Fibroblast of skin of right biceps (primary cell): ENCODE measurements at regions not wholly inside any gene's neighbourhood (a gene's known extent, or its start where the extent isn't known, plus 50 kb on each side); places are given as distances from the start of the nearest gene placed in this dataset.
"Not testable (repeated sequence)": the region's sequence is repeated elsewhere in the genome, so short reads cannot be mapped to it uniquely, and the experiment has no call there.

Experiments
- DNase-seq: peaks from one replicate; pipeline ENCODE4 v3.0.0-alpha.2; 2013

DNA sequence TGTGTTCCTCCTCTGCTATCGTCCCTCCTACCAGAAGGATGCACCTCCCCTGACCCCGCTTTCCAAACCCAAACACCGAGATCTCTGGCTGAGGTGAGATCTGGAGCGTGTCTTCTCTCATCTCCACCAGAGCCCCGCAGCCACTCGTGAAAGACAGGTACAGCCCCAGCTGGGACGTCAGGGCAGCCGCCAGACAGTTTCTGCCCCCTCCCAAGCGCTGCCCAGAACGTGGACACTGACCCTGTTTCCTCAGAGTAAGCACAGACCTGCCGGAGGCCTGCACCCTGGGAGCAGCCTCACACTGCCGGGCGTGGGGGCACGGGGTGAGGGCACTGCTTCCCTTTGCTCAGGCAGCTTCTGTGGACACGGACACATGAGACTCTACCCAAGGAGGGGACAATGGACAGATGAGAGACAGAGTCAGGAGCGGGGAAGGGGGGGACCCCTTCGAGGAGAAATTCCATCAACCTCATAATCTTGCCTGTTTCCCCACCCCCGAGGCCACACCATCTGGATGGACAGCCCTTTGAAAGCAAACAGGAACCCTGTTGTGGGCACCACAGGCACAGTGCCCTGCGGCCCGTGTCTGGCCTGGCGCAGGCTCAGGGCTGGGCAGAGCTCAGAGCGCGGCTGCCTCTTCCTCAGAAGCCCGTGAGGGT, 210.6 kb downstream of the DLL1 start:
- DNase-seq: no peak

DNA sequence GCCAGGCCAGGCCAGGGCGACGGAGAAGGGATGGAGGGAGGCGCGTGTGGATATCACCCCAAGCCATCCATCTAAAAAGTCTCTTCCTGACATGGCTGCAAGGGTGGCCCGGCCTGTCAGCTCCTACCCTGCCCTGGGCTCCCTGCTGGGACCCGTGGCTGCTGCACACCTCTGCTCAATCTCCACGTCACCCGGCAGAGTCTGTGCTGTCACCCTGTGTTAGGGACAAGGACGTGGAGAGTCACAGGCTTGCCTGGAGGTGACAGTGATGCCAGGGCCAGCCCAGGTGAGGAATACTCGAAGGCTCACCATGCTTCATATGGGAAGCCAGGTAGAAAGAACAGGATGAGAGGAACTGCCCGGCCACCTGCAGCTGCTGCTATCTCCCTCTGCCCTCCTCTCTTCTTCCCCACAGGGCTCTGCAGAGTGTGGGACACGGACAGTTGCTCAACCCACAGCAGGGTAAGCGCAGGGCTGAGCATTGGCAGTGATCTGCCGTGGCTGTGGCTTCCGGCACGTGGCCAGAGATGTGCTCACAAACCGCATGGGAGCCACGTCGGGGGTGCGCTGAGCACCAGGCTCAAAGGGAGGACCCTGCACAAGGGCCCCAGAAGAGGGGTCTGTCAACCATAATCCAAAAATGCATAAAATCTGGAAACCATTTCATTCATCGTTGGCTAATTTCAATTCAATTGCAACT, 214.3 kb downstream of the DLL1 start:
- no peak for DNase-seq

DNA sequence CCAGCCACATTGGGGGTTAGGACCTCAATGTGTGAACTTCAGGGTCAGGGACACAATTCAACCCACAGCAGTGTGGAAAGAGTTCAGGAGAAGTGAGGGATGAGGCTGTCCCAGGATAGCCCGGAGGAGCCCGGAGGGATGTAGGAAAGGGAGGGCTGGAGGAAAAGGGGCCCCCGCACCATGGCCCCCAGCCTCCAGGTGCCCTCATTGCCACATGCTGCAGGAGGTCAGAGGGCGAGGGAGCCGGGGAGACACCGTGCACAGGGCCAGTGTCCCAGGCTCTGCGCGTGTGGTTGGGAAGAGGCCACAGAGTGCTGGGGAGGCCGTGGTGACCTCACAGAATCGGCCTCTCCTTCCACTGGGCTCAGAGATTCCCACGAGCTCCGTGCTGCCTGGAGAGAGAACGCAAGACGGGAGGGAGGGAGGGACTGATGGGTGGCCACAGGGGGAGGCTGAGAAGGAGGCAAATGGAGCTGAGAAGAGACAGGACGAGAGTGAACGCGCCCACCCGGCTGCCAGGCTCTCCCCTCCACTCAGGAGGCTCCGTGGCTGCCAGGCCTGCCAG, 215.1 kb downstream of the DLL1 start:
- no peak for DNase-seq

GRCh38 chr6:170074907-170075306, 216.0 kb downstream of the DLL1 start:
- DNase-seq: no peak

GRCh38 chr6:170074435-170074834, 216.4 kb downstream of the DLL1 start:
- no peak for DNase-seq

DNA sequence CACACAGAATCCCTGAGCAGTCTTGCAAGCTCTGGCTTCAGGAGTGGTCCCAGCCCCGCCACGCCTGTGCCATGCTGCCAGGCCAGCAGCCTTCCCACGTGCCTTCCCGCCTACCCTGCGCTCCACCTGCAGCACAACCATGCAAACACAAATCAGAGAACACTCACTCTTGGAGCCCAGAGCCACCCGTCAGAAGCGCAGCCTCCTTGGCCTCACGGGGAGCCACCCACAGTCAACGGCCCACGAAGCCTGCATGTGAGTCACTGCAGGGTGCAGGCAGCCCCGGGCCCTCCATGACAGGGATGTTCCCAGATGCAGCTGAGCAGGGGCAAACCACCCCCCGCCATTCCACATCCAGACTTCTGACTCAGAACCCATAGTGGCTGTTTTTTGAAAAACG, 217.0 kb downstream of the DLL1 start:
- no peak for DNase-seq

DNA sequence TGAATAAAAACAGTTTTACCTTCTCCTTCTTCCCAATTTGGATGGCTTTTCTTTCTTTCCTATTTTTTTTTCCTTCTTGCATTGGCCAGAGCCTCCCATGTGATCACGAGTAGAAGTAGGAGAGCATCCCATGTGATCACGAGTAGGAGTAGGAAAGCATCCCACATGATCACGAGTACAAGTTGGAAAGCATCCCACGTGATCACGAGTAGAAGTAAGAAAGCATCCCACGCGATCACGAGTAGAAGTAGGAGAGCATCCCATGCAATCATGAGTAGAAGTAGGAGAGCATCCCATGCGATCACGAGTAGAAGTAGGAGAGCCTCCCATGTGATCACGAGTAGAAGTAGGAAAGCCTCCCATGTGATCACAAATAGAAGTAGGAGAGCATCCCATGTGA, 218.6 kb downstream of the DLL1 start:
- DNase-seq: no peak

- no peak for DNase-seq
These were observed 221.3 kb downstream of the DLL1 start for GRCh38 chr6:170069611-170070010.

DNA sequence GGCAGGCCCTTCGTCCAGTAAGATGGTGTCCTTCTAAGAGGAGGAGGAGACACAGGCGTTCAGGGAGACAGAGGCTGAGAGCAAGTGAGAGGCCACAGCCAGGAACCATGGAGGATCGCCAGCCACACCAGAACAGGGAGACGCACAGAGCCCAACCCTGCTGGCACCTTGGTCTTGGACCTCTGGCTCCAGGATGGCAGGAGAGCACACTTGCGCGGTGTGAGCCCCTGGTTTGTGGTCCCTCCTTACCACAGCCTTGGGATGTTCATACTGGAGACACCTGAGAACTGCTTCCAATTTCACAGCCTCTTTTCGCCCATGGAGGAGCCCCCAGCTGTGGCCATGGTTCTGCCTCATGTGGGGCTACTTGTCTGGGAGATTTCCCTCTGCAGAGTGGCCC, 222.4 kb downstream of the DLL1 start:
- no peak for DNase-seq

DNA sequence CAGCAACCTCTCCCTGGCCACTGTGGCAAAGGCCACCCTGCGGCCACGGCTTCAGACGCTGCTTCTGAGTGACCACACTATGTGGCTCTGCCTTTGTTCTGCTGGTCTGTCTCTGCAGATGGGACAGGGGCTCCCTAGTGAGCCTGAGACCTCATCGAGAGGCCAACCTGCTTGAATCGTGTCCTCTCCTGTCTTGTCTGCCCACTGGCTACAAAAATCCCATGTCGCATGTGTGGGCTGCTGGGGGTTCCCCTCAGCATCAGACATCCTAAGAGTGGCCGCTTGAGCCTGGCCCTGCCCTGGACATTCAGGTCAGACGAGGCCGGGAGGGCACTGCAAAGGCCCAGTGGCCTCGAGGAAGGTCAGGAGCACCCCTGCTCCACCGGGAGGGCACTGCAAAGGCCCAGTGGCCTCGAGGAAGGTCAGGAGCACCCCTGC, 222.9 kb downstream of the DLL1 start:
- no peak for DNase-seq

DNA sequence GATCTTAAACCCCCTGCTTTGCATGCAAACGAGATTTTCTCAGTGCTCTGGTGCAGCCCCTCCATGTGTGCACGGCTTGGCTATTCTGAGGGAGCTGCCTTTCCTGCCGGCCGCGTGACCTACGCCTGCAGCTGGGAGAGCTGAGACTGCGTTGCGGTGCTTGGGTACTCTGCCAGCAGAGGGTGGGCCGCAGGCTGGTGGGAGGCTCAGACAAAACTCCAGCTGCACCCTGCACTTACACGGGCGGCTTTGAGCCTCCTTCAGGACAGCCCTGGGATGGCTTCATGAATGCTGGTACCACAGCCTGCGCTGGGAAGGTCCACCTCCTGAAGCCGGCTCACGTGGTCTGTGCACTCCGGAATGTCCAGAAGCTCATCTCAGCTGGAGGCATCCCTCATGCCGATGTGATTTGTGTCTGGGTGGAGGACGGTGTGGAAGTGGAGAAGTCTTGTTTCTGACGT, 223.7 kb downstream of the DLL1 start:
- no peak for DNase-seq

- no peak for DNase-seq
These were observed 224.2 kb downstream of the DLL1 start for GRCh38 chr6:170066679-170067078.

- DNase-seq: no peak
These were observed 226.9 kb downstream of the DLL1 start for GRCh38 chr6:170063851-170064602.

DNA sequence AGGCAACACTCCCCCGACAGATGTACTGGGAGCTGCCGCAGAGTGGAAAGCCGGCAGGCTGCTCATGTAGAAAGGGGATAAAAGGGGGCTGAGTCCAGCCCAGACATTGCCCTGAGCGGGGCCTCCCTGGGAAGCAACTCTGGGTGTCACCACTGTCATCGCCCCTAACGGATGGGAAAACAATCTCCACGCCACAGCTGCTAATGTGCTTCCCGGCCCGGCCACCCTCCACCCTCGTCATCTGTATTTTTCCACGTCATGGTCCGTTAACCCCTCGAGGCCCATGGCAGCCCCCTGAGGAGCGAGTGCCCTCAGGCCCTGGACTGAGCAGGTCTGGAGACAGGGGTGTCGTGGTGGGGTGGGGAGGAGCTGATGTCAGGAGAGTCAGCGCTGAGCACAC, 227.4 kb downstream of the DLL1 start:
- DNase-seq: no peak

DNA sequence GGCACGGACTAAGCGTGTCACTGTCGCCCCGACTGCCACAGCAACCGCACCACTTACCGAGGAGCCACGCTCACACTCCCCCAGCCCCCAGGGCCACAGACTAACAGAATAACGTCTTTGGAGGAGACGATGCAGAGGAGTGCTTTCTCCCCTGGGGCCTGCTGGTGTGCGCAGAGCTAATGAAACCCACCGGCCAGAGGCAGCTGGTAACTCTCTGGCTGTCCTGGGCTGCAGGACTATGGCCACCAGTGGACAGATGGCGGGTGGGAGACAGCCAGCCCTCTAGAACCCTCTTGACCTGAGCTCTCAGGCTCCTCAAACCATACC, 228.0 kb downstream of the DLL1 start:
- DNase-seq: no peak

DNA sequence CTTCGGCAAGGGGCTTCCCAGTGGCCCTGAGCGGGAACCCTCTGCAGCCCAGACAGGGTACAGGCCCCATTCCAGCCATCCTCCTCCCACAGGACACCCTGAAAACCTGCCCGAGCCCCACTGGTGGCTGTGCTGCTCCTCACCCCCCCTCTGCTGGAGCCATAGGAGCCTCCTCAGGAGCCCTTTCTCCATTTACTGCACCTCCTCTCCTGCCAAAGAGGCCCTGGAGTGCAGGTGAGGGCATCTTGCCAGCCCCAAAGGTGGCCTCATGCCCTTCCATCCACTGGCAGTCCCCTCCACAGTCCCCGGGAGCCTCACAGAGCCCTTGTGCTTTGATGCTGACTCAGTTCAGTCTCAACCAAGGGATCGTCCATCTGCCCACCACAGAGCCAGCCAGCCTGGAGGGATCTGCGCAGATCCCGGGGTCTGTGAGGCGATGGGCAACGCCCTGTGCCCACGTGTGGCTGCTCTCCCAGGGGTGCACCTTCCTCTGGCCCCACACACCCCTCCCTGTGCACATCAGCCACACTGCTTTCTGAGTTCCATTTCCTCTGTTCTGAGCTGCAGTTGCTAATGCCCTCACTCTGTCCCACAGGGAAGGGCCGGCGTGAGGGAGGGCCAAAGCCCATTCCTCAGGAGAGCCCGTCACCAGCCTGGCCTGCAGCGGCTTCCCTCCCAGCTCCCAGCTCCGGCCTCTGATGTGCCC, 228.5 kb downstream of the DLL1 start:
- DNase-seq: no peak

DNA sequence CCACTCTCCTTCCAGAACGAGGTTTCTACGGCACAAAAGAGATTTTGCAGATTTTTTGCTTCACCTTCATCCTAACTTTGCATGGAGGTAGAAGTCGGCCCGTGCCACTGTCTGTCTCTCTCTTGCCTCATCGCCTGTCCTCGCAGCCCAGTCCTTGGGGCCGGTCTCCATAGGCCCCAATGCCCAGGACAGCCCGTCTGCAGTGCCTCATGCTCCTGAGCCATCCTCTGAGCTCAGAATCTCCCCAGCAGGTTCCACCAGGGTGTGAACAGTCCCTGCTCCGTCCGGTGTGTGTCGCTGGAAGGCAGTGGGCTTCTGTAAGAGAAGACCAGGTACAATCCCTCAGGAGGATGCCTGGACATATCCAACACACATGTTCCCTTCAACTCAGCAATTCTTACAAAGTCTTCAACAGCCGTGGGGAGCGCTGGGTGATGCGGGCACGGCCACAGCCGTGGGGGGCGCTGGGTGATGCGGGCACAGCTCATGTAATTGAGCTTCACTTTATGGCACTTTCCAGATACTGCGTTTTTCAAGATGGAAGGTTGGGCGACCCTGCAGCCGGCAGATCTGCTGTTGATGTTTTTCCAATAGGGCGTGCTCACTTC, 231.9 kb downstream of the DLL1 start:
- no peak for DNase-seq

GRCh38 chr6:170057961-170058877, 232.7 kb downstream of the DLL1 start:
- DNase-seq: no peak

DNA sequence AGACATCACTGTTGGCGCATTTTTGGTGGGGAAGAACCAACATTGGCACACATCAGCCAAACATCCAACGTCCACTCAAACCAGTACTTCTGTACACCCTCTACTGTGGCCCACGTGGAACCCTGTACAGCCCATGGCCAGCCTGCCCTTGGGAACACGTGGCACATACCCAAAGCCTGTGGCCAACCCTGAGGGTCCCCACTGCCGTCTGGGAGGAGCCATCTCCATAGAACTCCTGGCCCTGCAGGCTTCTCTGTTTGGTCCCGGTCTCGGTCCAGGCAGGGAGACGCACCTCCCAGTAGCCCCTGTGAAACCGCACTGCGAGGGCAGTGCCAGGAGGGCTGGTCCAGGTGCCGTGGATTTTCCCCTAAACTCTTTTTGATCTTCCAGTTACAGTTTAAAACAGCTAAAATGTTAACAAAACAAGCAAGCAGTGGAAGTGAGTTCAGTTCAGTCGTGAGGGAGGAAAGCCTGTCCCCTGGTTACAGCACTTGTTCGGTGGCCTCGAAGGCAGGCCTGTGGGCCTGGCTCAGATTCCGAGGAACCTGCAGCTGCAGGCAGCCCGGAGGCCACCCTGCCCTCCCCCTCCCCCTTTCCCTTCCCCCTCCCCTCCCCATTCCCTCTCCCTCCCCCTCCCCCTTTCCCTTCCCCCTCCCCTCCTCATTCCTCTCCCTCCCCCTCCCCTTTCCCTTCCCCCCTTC, 233.7 kb downstream of the DLL1 start:
- DNase-seq: no peak

GRCh38 chr6:170056278-170056711, 234.6 kb downstream of the DLL1 start:
- DNase-seq: no peak

GRCh38 chr6:170055797-170056196, 235.1 kb downstream of the DLL1 start:
- DNase-seq: not testable (repeated sequence)
